ENCODE measurements at regions not wholly inside any gene's neighbourhood (a gene's known extent, or its start where the extent isn't known, plus 50 kb on each side); places are given as distances from the start of the nearest gene placed in this dataset.
A peak's percentile ranks its signal among the peaks of the same experiment; 100 is the strongest.

GRCh38 chr2:133674433-133675331 is 106.4 kb upstream of the NCKAP5 start:
- ATAC-seq (peak; percentile 91), DNase-seq (ENCODE audit: low spot score) (peak; percentile 63)
- no peaks in the 10 kb centered on the region for H3K36me3 Mint-ChIP-seq (ENCODE audit: low read depth)
- H3K4me3 ChIP-seq = peak overlapping the region; percentile 25; the same call in 1 of the 2 replicates
- H4K20me1 ChIP-seq (replicated peaks; ENCODE audit: insufficient read depth) = no peaks in the 10 kb centered on the region
- no peaks in the 10 kb centered on the region; the same call in 1 of the 2 replicates for H3K9me2 ChIP-seq (ENCODE audit: insufficient read depth)
- H3K4me2 ChIP-seq = peak overlapping the region; percentile 56
- no peaks in the 10 kb centered on the region for H3K9me3 Mint-ChIP-seq
- H3F3A ChIP-seq (replicated peaks; ENCODE audit: low read depth) = no peaks in the 10 kb centered on the region
- peaks cover 20% of the 10 kb centered on the region for H3K4me1 ChIP-seq (ENCODE audit: insufficient read depth)
- no peaks in the 10 kb centered on the region for H3K27me3 ChIP-seq (ENCODE audit: insufficient read depth)
- no peaks in the 10 kb centered on the region for H3K27me3 Mint-ChIP-seq (ENCODE audit: insufficient read depth, low read depth, poor library complexity)
- H3K79me2 ChIP-seq (replicated peaks; ENCODE audit: insufficient read depth) = no peaks in the 10 kb centered on the region
- 0 out of 2 replicates have a peak overlapping the region, but pooled peaks have one; percentile 48 for H3K27ac ChIP-seq (ENCODE audit: low read depth)
- no peak overlapping the region for H3K27ac Mint-ChIP-seq
- no peaks in the 10 kb centered on the region for H3K36me3 ChIP-seq (ENCODE audit: insufficient read depth)
- peak overlapping the region; percentile 1; the same call in 1 of the 2 replicates for H2AFZ ChIP-seq
- H3K4me3 Mint-ChIP-seq = peak overlapping the region; percentile 54
- H3K4me1 Mint-ChIP-seq = peaks cover 30% of the 10 kb centered on the region
- TF ChIP-seq EZH2 (IDR thresholded peaks at IDR 0.05; ENCODE audit: low read depth, unreplicated experiment) = no peak
- no peak for TF ChIP-seq EZH2phosphoT487 (IDR thresholded peaks at IDR 0.05; ENCODE audit: unreplicated experiment)
- TF ChIP-seq REST (IDR thresholded peaks at IDR 0.05; ENCODE audit: unreplicated experiment) = no peak
- no peak for TF ChIP-seq ZNF462 (CRISPR knock-in tag; IDR thresholded peaks at IDR 0.05)
- TF ChIP-seq CTCF (conservative IDR thresholded peaks at IDR 0.05; ENCODE audit: low read depth in 2 of 2) = no peak
- TF ChIP-seq ZNF331 (CRISPR knock-in tag; IDR thresholded peaks at IDR 0.05; ENCODE audit: low read depth) = no peak
- TF ChIP-seq NANOG (IDR thresholded peaks at IDR 0.05; ENCODE audit: borderline replicate concordance) = no peak
- TF ChIP-seq ZNF114 (CRISPR knock-in tag; IDR thresholded peaks at IDR 0.05) = no peak
- TF ChIP-seq ETS1 (IDR thresholded peaks at IDR 0.05) = no peak
- TF ChIP-seq POLR2AphosphoS5 (IDR thresholded peaks at IDR 0.05; ENCODE audit: low read depth) = no peak
- TF ChIP-seq CREB1 (CRISPR knock-in tag; IDR thresholded peaks at IDR 0.05; ENCODE audit: low read depth) = no peak
- no peak for TF ChIP-seq JUNB (IDR thresholded peaks at IDR 0.05; ENCODE audit: unreplicated experiment)
- no peak for TF ChIP-seq STAT1 (IDR thresholded peaks at IDR 0.05; ENCODE audit: unreplicated experiment)

Measured in GM23338 (cell line).